Dermis microvascular lymphatic vessel endothelial cell (primary cell): ENCODE measurements at regions not wholly inside any gene's neighbourhood (a gene's known extent, or its start where the extent isn't known, plus 50 kb on each side); places are given as distances from the start of the nearest gene placed in this dataset.
"Not testable (repeated sequence)": the region's sequence is repeated elsewhere in the genome, so short reads cannot be mapped to it uniquely, and the experiment has no call there.

Experiments used
- DNase-seq, 2 donors: peaks; one replicate each; pipeline versions ENCODE4 v3.0.0 to v3.0.0-alpha.2; 2010; ENCODE audit warnings: low read depth in 2 of 2

DNA sequence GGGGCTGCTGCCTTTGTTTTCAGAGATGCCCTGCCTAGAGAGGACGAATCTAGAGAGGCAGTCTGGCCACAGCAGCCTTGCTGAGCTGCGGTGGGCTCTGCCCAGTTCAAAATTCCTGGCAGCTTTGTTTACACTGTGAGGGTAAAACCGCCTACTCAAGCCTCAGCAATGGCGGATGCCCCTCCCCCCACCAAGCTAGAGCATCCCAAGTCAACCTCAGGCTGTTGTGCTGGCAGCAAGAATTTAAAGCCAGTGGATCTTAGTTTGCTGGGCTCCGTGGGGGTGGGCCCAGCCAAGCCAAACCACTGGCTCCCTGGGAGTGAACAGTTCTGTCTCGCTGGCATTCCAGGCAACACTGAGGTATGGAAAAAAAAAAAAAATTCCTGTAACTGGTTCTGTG is 970.9 kb downstream of the TBC1D32 start:
- no peak for DNase-seq

GRCh38 chr6:120358535-120358934 is 975.7 kb downstream of the TBC1D32 start:
- not testable (repeated sequence) for DNase-seq

DNA sequence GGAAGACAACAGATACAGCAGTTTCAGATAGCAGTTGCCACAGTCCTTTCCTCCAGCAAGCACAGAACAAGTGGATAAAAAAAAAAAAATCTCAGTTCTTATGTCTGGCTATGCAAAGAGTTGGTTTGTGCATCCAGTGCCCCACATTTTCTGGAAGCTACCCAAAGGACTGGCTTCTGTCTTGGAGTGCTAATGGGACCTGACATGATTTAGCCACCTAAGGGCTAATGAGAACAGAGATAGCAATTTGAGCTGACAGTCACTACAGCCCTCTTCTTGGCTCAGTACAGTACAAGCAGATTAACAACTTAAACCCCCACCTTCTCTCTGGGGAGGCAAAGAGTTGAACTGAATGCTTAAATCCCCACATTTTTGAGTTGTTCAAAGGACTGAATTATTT is 976.8 kb downstream of the TBC1D32 start:
- DNase-seq: no peak

- no peak for DNase-seq
Measured at GRCh38 chr6:120355822-120356221, 978.5 kb downstream of the TBC1D32 start.

- DNase-seq: no peak
Measured at GRCh38 chr6:120354452-120355098, 979.7 kb downstream of the TBC1D32 start.

GRCh38 chr6:120352491-120352890 is 981.8 kb downstream of the TBC1D32 start:
- DNase-seq: no peak

DNA sequence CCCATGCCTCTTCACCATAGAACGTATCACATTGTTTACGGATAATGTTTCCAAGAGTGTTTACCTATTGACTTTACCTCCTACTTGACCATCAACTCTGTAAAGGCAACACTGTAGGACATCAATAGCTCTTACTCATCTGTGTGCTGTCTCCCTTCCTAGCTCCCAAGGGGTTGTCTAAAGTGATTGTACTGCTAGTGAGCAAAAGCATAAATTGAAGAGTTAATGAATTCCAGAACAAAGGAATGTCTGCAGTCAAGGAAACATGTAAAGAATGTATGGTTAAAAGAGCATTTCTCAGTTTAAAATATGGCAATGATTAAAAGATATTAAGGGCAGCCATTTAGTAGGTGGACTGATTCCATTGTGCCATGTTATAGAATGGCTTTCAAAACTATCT is 985.4 kb downstream of the TBC1D32 start:
- DNase-seq: no peak

- DNase-seq: no peak
Measured at GRCh38 chr6:120328521-120328920, 979.0 kb upstream of the MAN1A1 start.

- DNase-seq: no peak
Measured at GRCh38 chr6:120320481-120321162, 971.1 kb upstream of the MAN1A1 start.

DNA sequence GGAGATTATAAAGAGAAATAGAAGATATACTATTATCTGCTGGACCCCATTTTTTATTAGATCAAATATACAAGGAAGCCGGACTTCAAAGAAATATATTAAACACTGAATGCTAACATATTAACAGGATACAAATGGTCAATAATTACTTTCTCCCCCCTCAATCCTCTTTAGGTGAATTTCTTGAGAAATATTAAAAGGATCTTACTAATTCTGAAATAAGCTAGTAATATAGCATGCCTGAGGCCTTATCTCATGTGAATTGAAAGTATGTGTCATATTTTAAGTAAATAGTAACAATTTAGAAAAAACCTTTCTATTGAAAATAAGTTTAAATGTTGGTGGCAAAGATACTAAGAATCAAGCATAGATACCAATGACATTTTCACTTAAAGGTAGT is 954.7 kb upstream of the MAN1A1 start:
- DNase-seq: no peak

- no peak for DNase-seq
Measured at GRCh38 chr6:120303527-120303926, 954.0 kb upstream of the MAN1A1 start.

GRCh38 chr6:120302041-120302440 is 952.5 kb upstream of the MAN1A1 start:
- no peak for DNase-seq

DNA sequence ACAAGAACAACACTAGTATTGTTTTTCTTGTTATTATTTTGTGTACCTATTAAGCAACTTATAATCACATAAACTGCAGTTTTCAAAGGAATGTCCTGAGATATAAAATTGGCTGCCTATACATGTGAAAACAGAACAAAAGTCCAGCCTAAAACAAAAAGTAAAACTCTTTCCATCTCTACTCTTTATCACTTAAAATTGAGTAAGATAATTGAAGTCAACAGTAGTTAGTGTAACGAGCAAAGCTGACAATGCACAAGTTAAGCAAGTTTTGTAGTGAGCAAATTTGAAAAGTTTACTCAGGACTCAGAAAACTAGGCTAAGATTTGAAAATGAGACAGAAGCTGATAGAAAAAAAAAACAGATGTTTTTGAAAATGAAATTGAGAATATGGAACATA is 941.4 kb upstream of the MAN1A1 start:
- DNase-seq: no peak

GRCh38 chr6:120282005-120282404 is 932.4 kb upstream of the MAN1A1 start:
- DNase-seq: no peak

- DNase-seq: no peak
Measured at GRCh38 chr6:120279466-120280167, 930.1 kb upstream of the MAN1A1 start.

DNA sequence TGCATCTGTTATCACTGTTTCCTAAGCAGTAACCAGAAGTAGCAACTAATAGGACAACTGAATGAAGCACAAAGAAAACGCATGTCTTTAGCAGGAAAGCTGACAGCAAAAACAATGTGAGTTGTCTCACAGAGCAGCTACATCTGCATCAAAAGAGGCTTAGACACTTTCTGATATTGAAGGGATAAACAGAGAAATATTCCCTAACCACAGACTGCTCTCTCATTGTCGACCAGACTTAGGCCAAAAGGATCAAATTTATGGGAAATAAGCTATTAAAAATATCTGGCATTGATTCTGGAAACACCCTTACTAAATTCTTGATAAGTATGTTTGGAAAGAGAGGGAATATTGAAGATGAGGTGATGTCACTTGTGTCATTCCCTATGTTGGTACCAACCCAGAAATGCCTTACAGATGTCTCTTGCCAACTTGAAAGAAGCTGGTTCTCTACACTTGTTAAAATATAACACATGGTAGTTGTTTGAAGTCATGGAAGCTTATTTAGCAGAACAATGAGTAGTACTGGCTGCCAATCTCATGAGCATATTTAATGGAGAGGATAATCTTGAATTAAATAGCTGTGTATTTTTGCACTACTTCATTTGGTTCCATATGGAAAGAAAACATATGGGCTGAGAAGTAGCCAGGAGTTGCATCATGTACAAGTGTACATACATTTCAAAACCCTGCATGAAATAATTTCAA is 929.3 kb upstream of the MAN1A1 start:
- DNase-seq: no peak

DNA sequence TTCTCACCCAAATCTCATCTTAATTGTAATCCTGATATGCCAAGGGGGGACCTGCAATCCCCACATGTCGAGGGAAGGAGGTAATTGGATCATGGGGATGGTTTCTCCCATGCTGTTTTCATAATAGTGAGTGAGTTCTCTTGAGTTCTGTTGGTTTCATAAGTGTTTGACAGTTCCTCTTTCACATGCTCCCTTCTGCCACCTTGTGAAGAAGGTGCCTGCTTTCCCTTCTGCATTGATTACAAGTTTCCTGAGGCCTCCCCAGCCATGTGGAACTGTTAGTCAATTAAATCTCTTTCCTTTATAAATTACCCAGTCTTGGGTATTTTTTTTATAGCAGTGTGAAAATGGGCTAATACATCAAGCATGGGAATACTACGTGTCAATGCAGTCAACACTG is 925.0 kb upstream of the MAN1A1 start:
- no peak for DNase-seq

GRCh38 chr6:120273411-120273810 is 923.9 kb upstream of the MAN1A1 start:
- no peak for DNase-seq

- DNase-seq: no peak
Measured at GRCh38 chr6:120272038-120272437, 922.5 kb upstream of the MAN1A1 start.

GRCh38 chr6:120268256-120268655 is 918.7 kb upstream of the MAN1A1 start:
- DNase-seq: not testable (repeated sequence)

GRCh38 chr6:120262354-120262753 is 912.8 kb upstream of the MAN1A1 start:
- no peak for DNase-seq

- no peak for DNase-seq
Measured at GRCh38 chr6:120260636-120261035, 911.1 kb upstream of the MAN1A1 start.
